H1 (cell line): ENCODE measurements at regions not wholly inside any gene's neighbourhood (a gene's known extent, or its start where the extent isn't known, plus 50 kb on each side); places are given as distances from the start of the nearest gene placed in this dataset.
A peak's percentile ranks its signal among the peaks of the same experiment; 100 is the strongest.

Source experiments
- CTCF ChIA-PET: fragments of 300-600 bp; sonication (Branson Sonifier 250); formaldehyde crosslinking; loops from one replicate; lab custom pipeline; 2021; ENCODE audit not compliant: partially characterized antibody; lab: Charles Lee
- POLR2A ChIA-PET: fragments of 300-600 bp; sonication (Branson Sonifier 250); formaldehyde crosslinking; loops from one replicate; lab custom pipeline; 2021; ENCODE audit warnings: inconsistent platforms; ENCODE audit not compliant: partially characterized antibody; lab: Charles Lee
- DNase-seq, 2 experiments: peaks; one replicate each; pipeline versions ENCODE4 v3.0.0 to v3.0.0-alpha.2; 2010 to 2022; ENCODE audit warnings: low spot score in 2 of 2, low read depth in 1 of 2, mixed read lengths in 1 of 2
- FAIRE-seq: peaks from 2 replicates; lab custom pipeline; 2011; peaks lifted over from hg19 to GRCh38; lab: Jason Lieb, UNC
- H2AFZ ChIP-seq: 2 replicates; pipeline ENCODE4 v1.8.1; 2012; ENCODE audit warnings: low read length, inconsistent platforms
- H2AK5ac ChIP-seq: 2 replicates; pipeline ENCODE4 v1.6.1; 2013; ENCODE audit warnings: low read depth, low read length
- H2BK120ac ChIP-seq: replicated peaks from 2 replicates; pipeline ENCODE3; 2013; ENCODE audit warnings: low read depth, low read length, inconsistent platforms
- H2BK12ac ChIP-seq: 2 replicates; pipeline ENCODE4 v1.6.1; 2013; ENCODE audit warnings: low read depth, low read length
- H2BK15ac ChIP-seq: 2 replicates; pipeline ENCODE4 v1.6.1; 2013; ENCODE audit warnings: low read length
- H2BK20ac ChIP-seq: 2 replicates; pipeline ENCODE4 v1.6.1; 2013; ENCODE audit warnings: low read length
- H2BK5ac ChIP-seq: 2 replicates; pipeline ENCODE4 v1.6.1; 2013; ENCODE audit warnings: low read depth, low read length
- H3K14ac ChIP-seq: 2 replicates; pipeline ENCODE4 v1.6.1; 2013; ENCODE audit warnings: inconsistent platforms; ENCODE audit not compliant: insufficient read length
- H3K18ac ChIP-seq: 2 replicates; pipeline ENCODE4 v1.6.1; 2013; ENCODE audit warnings: low read length; ENCODE audit errors: extremely low read depth
- H3K23ac ChIP-seq: 2 replicates; pipeline ENCODE4 v1.6.1; 2013; ENCODE audit warnings: inconsistent platforms; ENCODE audit not compliant: insufficient read length
- H3K23me2 ChIP-seq: 2 replicates; pipeline ENCODE4 v1.6.1; 2013; ENCODE audit warnings: low read depth, low read length
- H3K27ac ChIP-seq: 2 replicates; pipeline ENCODE4 v1.6.1; 2011; ENCODE audit warnings: low read depth, low read length, inconsistent platforms
- H3K27me3 ChIP-seq, 4 experiments: replicated peaks in 1 of 4; 1 replicate in 1 of 4; 2 replicates in 3 of 4; pipeline versions ENCODE4 v1.6.1 to v1.8.1; 2011 to 2013; ENCODE audit warnings: low read length in 3 of 4, mild to moderate bottlenecking in 3 of 4, inconsistent platforms in 2 of 4, mixed read lengths in 2 of 4, moderate library complexity in 1 of 4; ENCODE audit not compliant: control insufficient read depth in 3 of 4, insufficient read depth in 3 of 4; ENCODE audit errors: extremely low read depth in 1 of 4
- H3K36me3 ChIP-seq, 4 experiments: 2 replicates each; pipeline versions ENCODE4 v1.6.1 to v1.8.1; 2011 to 2013; ENCODE audit warnings: mild to moderate bottlenecking in 4 of 4, low read length in 3 of 4, moderate library complexity in 2 of 4, control low read depth in 1 of 4, inconsistent platforms in 1 of 4; ENCODE audit not compliant: insufficient read depth in 4 of 4, control insufficient read depth in 2 of 4
- H3K4ac ChIP-seq: replicated peaks from 2 replicates; pipeline ENCODE3; 2013; ENCODE audit warnings: low read length, low read depth, mixed read lengths, inconsistent platforms; ENCODE audit not compliant: insufficient read length
- H3K4me1 ChIP-seq, 4 experiments: replicated peaks in 1 of 4; 1 replicate in 1 of 4; 2 replicates in 3 of 4; pipeline versions ENCODE4 v1.6.1 to v1.8.1; 2011 to 2013; ENCODE audit warnings: low read length in 3 of 4, inconsistent platforms in 2 of 4, mixed read lengths in 1 of 4; ENCODE audit not compliant: insufficient read depth in 4 of 4, control insufficient read depth in 3 of 4
- H3K4me2 ChIP-seq, 2 experiments: 2 replicates each; pipeline versions ENCODE4 v1.6.1 to v1.8.1; 2011 to 2013; ENCODE audit warnings: low read depth in 2 of 2, low read length in 2 of 2, control low read depth in 1 of 2, inconsistent platforms in 1 of 2, mild to moderate bottlenecking in 1 of 2; ENCODE audit not compliant: insufficient read depth in 1 of 2
- H3K4me3 ChIP-seq, 4 experiments: fragments of 200-600, 300-600 bp in 1 of 4; sonication (generic), shearing (Covaris generic), sonication (Bioruptor Twin) in 1 of 4; 2 replicates each; pipeline versions ENCODE4 v1.5.1 to v1.8.1; 2011 to 2016; ENCODE audit warnings: low read length in 4 of 4, low read depth in 3 of 4, control low read depth in 2 of 4, inconsistent platforms in 2 of 4, mild to moderate bottlenecking in 2 of 4, mixed read lengths in 1 of 4, moderate library complexity in 1 of 4; ENCODE audit not compliant: insufficient read depth in 2 of 4; ENCODE audit errors: extremely low read depth in 1 of 4
- H3K56ac ChIP-seq: replicated peaks from 2 replicates; pipeline ENCODE3; 2013; ENCODE audit warnings: low read depth, mild to moderate bottlenecking, mixed read lengths, low read length, inconsistent platforms; ENCODE audit not compliant: insufficient read length
- H3K79me1 ChIP-seq: 2 replicates; pipeline ENCODE4 v1.6.1; 2013; ENCODE audit warnings: low read depth, low read length, control low read depth
- H3K79me2 ChIP-seq, 2 experiments: 2 replicates each; pipeline versions ENCODE4 v1.6.1 to v1.8.1; 2012 to 2013; ENCODE audit warnings: low read length in 2 of 2, mild to moderate bottlenecking in 2 of 2, inconsistent platforms in 1 of 2; ENCODE audit not compliant: insufficient read depth in 2 of 2, control insufficient read depth in 1 of 2
- H3K9ac ChIP-seq, 4 experiments: replicated peaks in 1 of 4; 1 replicate in 1 of 4; 2 replicates in 3 of 4; pipeline versions ENCODE4 v1.6.1 to v1.8.1; 2011 to 2013; ENCODE audit warnings: low read depth in 3 of 4, low read length in 3 of 4, control low read depth in 2 of 4, mild to moderate bottlenecking in 2 of 4, moderate library complexity in 2 of 4, inconsistent platforms in 1 of 4; ENCODE audit errors: extremely low read depth in 1 of 4
- H3K9me3 ChIP-seq, 2 experiments: 2 replicates each; pipeline versions ENCODE4 v1.6.1 to v1.8.1; 2012 to 2013; ENCODE audit warnings: mild to moderate bottlenecking in 2 of 2, moderate library complexity in 2 of 2, control low read depth in 1 of 2, inconsistent platforms in 1 of 2, low read depth in 1 of 2, low read length in 1 of 2, mixed read lengths in 1 of 2; ENCODE audit not compliant: insufficient read depth in 2 of 2
- H4K20me1 ChIP-seq, 2 experiments: replicated peaks in 1 of 2; 2 replicates each; pipeline versions ENCODE3 to v1.8.1; 2011 to 2013; ENCODE audit warnings: inconsistent platforms in 2 of 2, low read length in 2 of 2, mild to moderate bottlenecking in 1 of 2; ENCODE audit not compliant: insufficient read depth in 2 of 2, control insufficient read depth in 1 of 2
- H4K5ac ChIP-seq: 2 replicates; pipeline ENCODE4 v1.6.1; 2013; ENCODE audit warnings: low read length, low read depth, mixed read lengths, inconsistent platforms; ENCODE audit not compliant: insufficient read length
- H4K8ac ChIP-seq: 2 replicates; pipeline ENCODE4 v1.8.0; 2013; ENCODE audit warnings: mild to moderate bottlenecking, moderate library complexity, low read length, inconsistent platforms; ENCODE audit not compliant: insufficient read depth; ENCODE audit errors: extremely low read depth
- H4K91ac ChIP-seq: replicated peaks from 2 replicates; pipeline ENCODE3; 2013; ENCODE audit warnings: low read length, mixed read lengths, inconsistent platforms; ENCODE audit not compliant: insufficient read length
- EP300 ChIP-seq, 2 experiments: IDR thresholded peaks; 1 replicate in 1 of 2; 2 replicates in 1 of 2; pipeline ENCODE4 v1.6.1; 2011 to 2012; ENCODE audit warnings: low read depth in 2 of 2, low read length in 2 of 2, mild to moderate bottlenecking in 2 of 2, borderline replicate concordance in 1 of 2, inconsistent platforms in 1 of 2, moderate library complexity in 1 of 2
- GTF2F1 ChIP-seq: IDR thresholded peaks from 2 replicates; pipeline ENCODE4 v1.6.1; 2012; ENCODE audit warnings: low read depth, low read length, improper control_type of control experiment, borderline replicate concordance
- RAD21 ChIP-seq, 2 experiments: IDR thresholded peaks in 1 of 2; conservative IDR thresholded peaks in 1 of 2; 2 replicates each; pipeline ENCODE4 v1.6.1; 2011; ENCODE audit warnings: low read depth in 2 of 2, low read length in 2 of 2, improper control_type of control experiment in 1 of 2, inconsistent platforms in 1 of 2, mild to moderate bottlenecking in 1 of 2, moderate library complexity in 1 of 2
- WGBS, 2 experiments: shearing (Covaris generic) in 1 of 2; methylation state at CpG; one replicate each; pipeline versions ENCODE4 v1.1.6 to v1.1.7; 2013 to 2015; ENCODE audit warnings: low lambda C conversion rate in 2 of 2, mixed read lengths in 2 of 2, inconsistent platforms in 1 of 2, low coverage in 1 of 2, missing lambda C conversion rate in 1 of 2; ENCODE audit not compliant: insufficient replicate concordance in 2 of 2, insufficient coverage in 1 of 2, insufficient read length in 1 of 2; ENCODE audit errors: extremely low coverage in 1 of 2, missing lambda C conversion rate in 1 of 2; 5-methylcytosine and 5-hydroxymethylcytosine counted together
- TF ChIP-seq, protein P1 (sequence below), 3 experiments: IDR thresholded peaks; 1 replicate in 2 of 3; 2 replicates in 1 of 3; pipeline versions ENCODE4 v1.5.1 to v1.6.1; 2011; ENCODE audit warnings: low read length in 3 of 3, mild to moderate bottlenecking in 3 of 3, inconsistent platforms in 2 of 3, low read depth in 1 of 3, moderate library complexity in 1 of 3; ENCODE audit not compliant: insufficient read depth in 1 of 3; ENCODE audit errors: control extremely low read depth in 1 of 3

GRCh38 chr2:187174582-187174981 is 273.5 kb downstream of the CALCRL start:
- DNase-seq (no peak), FAIRE-seq (no peak)
- Histone ChIP-seq H4K20me1 (no peaks in the 10 kb centered on the region), H2BK5ac (no peak overlapping the region), H3K27ac (no peak overlapping the region), H3K23ac (no peak overlapping the region), H3K27me3 (no peaks in the 10 kb centered on the region), H2BK12ac (no peak overlapping the region), H2AFZ (no peak overlapping the region), H3K4me1 (no peaks in the 10 kb centered on the region), H3K4ac (no peak overlapping the region), H2BK20ac (no peak overlapping the region), H4K91ac (no peak overlapping the region), H3K79me1 (no peaks in the 10 kb centered on the region), H4K8ac (no peak overlapping the region), H3K18ac (no peak overlapping the region), H2BK120ac (no peak overlapping the region), H3K79me2 (no peaks in the 10 kb centered on the region), H4K5ac (no peak overlapping the region), H3K14ac (no peak overlapping the region), H3K56ac (no peak overlapping the region), H3K36me3 (no peaks in the 10 kb centered on the region), H3K9ac (no peak overlapping the region), H3K4me2 (no peak overlapping the region), H2BK15ac (no peak overlapping the region), H3K23me2 (no peaks in the 10 kb centered on the region), H2AK5ac (no peak overlapping the region), H3K9me3 (no peaks in the 10 kb centered on the region), H3K4me3 (no peak overlapping the region)
- ChIA-PET CTCF (interaction anchor here (0.6 to 2.1 kb wide), 6 partner anchors 7 to 1994 kb away, joined by 3 to 7 read pairs (median 4); no protein-coding TSS in a partner anchor), POLR2A (no interaction called here)
- peak; percentile 26 to 41; a peak in 3 of 4 replicates for TF ChIP-seq RAD21 (IDR thresholded peaks at IDR 0.05 in 1 of 2, conservative IDR thresholded peaks at IDR 0.05 in 1 of 2; ENCODE audit: low read depth in 2 of 2, low read length in 2 of 2)
- TF ChIP-seq, protein P1, sequence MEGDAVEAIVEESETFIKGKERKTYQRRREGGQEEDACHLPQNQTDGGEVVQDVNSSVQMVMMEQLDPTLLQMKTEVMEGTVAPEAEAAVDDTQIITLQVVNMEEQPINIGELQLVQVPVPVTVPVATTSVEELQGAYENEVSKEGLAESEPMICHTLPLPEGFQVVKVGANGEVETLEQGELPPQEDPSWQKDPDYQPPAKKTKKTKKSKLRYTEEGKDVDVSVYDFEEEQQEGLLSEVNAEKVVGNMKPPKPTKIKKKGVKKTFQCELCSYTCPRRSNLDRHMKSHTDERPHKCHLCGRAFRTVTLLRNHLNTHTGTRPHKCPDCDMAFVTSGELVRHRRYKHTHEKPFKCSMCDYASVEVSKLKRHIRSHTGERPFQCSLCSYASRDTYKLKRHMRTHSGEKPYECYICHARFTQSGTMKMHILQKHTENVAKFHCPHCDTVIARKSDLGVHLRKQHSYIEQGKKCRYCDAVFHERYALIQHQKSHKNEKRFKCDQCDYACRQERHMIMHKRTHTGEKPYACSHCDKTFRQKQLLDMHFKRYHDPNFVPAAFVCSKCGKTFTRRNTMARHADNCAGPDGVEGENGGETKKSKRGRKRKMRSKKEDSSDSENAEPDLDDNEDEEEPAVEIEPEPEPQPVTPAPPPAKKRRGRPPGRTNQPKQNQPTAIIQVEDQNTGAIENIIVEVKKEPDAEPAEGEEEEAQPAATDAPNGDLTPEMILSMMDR (IDR thresholded peaks at IDR 0.05; ENCODE audit: control extremely low read depth in 1 of 3, insufficient read depth in 1 of 3, low read depth in 1 of 3, low read length in 3 of 3) = peak in 1 of 3 experiments; percentile 34; a peak in 1 of 4 replicates
- no peak for TF ChIP-seq EP300 (IDR thresholded peaks at IDR 0.05; ENCODE audit: borderline replicate concordance in 1 of 2, low read depth in 2 of 2, low read length in 2 of 2)
- TF ChIP-seq GTF2F1 = no peak
- 100% methylated on average over 1 of the region's 1 CpG; no CpG with 5 or more reads in 1 of the 2 experiments for WGBS, 2 experiments
